BLaER1 (cell line): ENCODE measurements at regions not wholly inside any gene's neighbourhood (a gene's known extent, or its start where the extent isn't known, plus 50 kb on each side); places are given as distances from the start of the nearest gene placed in this dataset.
A peak's percentile ranks its signal among the peaks of the same experiment; 100 is the strongest.
"Not testable (repeated sequence)": the region's sequence is repeated elsewhere in the genome, so short reads cannot be mapped to it uniquely, and the experiment has no call there.

ENCODE experiments used
- H3K27ac ChIP-seq: shearing (Covaris generic); formaldehyde crosslinking; 2 replicates; pipeline ENCODE4 v1.8.1; 2022
- H3K27me3 ChIP-seq: shearing (Covaris generic); formaldehyde crosslinking; 2 replicates; pipeline ENCODE4 v1.8.1; 2022
- H3K36me3 ChIP-seq: shearing (Covaris generic); formaldehyde crosslinking; 2 replicates; pipeline ENCODE4 v1.8.1; 2022
- H3K4me1 ChIP-seq: shearing (Covaris generic); formaldehyde crosslinking; 2 replicates; pipeline ENCODE4 v1.8.1; 2022
- H3K4me2 ChIP-seq: shearing (Covaris generic); formaldehyde crosslinking; 2 replicates; pipeline ENCODE4 v1.8.1; 2022
- H3K4me3 ChIP-seq: shearing (Covaris generic); formaldehyde crosslinking; 2 replicates; pipeline ENCODE4 v1.8.1; 2022
- H3K9ac ChIP-seq: shearing (Covaris generic); formaldehyde crosslinking; 2 replicates; pipeline ENCODE4 v1.8.1; 2022
- H3K9me3 ChIP-seq: shearing (Covaris generic); formaldehyde crosslinking; 2 replicates; pipeline ENCODE4 v1.8.1; 2022
- H4K20me1 ChIP-seq: shearing (Covaris generic); formaldehyde crosslinking; 2 replicates; pipeline ENCODE4 v1.8.1; 2022
- Cebpa-rat ChIP-seq: shearing (Covaris generic); IDR thresholded peaks from 2 replicates; pipeline ENCODE4 v1.8.1; 2022

- H3K4me2 ChIP-seq, result peak overlapping the region; percentile 25; the same call in 1 of the 2 replicates
- no peak for TF ChIP-seq Cebpa-rat
- no peaks in the 10 kb centered on the region for H3K36me3 ChIP-seq
- H3K4me1 ChIP-seq, result peaks cover 47% of the 10 kb centered on the region
- no peak overlapping the region for H3K4me3 ChIP-seq
- H3K27me3 ChIP-seq, result no peaks in the 10 kb centered on the region
- no peaks in the 10 kb centered on the region for H3K9me3 ChIP-seq
- H4K20me1 ChIP-seq, result no peaks in the 10 kb centered on the region
- peak overlapping the region; percentile 3; the same call in 1 of the 2 replicates for H3K27ac ChIP-seq
- no peak overlapping the region for H3K9ac ChIP-seq
These were observed 130.8 kb upstream of the ID2 start for GRCh38 chr2:8550937-8551621.

- Histone ChIP-seq H4K20me1 (no peaks in the 10 kb centered on the region), H3K27me3 (no peaks in the 10 kb centered on the region), H3K9me3 (no peaks in the 10 kb centered on the region), H3K36me3 (no peaks in the 10 kb centered on the region), H3K4me3 (no peak overlapping the region), H3K4me2 (peak overlapping the region; percentile 25; the same call in 1 of the 2 replicates), H3K27ac (0 out of 2 replicates have a peak overlapping the region, but pooled peaks have one; percentile 3), H3K9ac (no peak overlapping the region), H3K4me1 (peaks cover 41% of the 10 kb centered on the region)
- TF ChIP-seq Cebpa-rat, result no peak
These were observed 130.2 kb upstream of the ID2 start for GRCh38 chr2:8551622-8552074.

- no peak for TF ChIP-seq Cebpa-rat
- H3K4me3 ChIP-seq, result no peak overlapping the region
- no peak overlapping the region for H3K9ac ChIP-seq
- H3K27me3 ChIP-seq, result no peaks in the 10 kb centered on the region
- peak overlapping the region; percentile 10; the same call in 1 of the 2 replicates for H3K27ac ChIP-seq
- H4K20me1 ChIP-seq, result no peaks in the 10 kb centered on the region
- no peaks in the 10 kb centered on the region for H3K36me3 ChIP-seq
- peaks cover 34% of the 10 kb centered on the region for H3K4me1 ChIP-seq
- H3K9me3 ChIP-seq, result no peaks in the 10 kb centered on the region
- no peak overlapping the region for H3K4me2 ChIP-seq
These were observed 129.5 kb upstream of the ID2 start for GRCh38 chr2:8552293-8552801.

GRCh38 chr2:8553643-8554042 is 128.2 kb upstream of the ID2 start:
- Histone ChIP-seq H4K20me1 (no peaks in the 10 kb centered on the region), H3K9me3 (0 out of 2 replicates have a peak, but pooled peaks cover 10% of the 10 kb centered on the region), H3K36me3 (no peaks in the 10 kb centered on the region), H3K27me3 (no peaks in the 10 kb centered on the region), H3K27ac (no peak overlapping the region), H3K4me2 (no peak overlapping the region), H3K4me1 (peaks cover 21% of the 10 kb centered on the region), H3K9ac (no peak overlapping the region), H3K4me3 (no peak overlapping the region)
- TF ChIP-seq Cebpa-rat, result no peak

- H3K4me3 ChIP-seq, result no peak overlapping the region
- H4K20me1 ChIP-seq, result no peaks in the 10 kb centered on the region
- no peak overlapping the region for H3K9ac ChIP-seq
- H3K4me2 ChIP-seq, result no peak overlapping the region
- H3K4me1 ChIP-seq, result peaks cover 14% of the 10 kb centered on the region
- TF ChIP-seq Cebpa-rat, result no peak
- H3K27me3 ChIP-seq, result no peaks in the 10 kb centered on the region
- H3K36me3 ChIP-seq, result no peaks in the 10 kb centered on the region
- H3K9me3 ChIP-seq, result 0 out of 2 replicates have a peak, but pooled peaks cover 17% of the 10 kb centered on the region
- no peak overlapping the region for H3K27ac ChIP-seq
These were observed 127.5 kb upstream of the ID2 start for GRCh38 chr2:8554296-8554806.

- H3K27me3 ChIP-seq, result no peaks in the 10 kb centered on the region
- peaks cover 13% of the 10 kb centered on the region for H3K4me1 ChIP-seq
- no peak for TF ChIP-seq Cebpa-rat
- no peaks in the 10 kb centered on the region for H4K20me1 ChIP-seq
- no peaks in the 10 kb centered on the region for H3K36me3 ChIP-seq
- H3K4me2 ChIP-seq, result no peak overlapping the region
- no peak overlapping the region for H3K27ac ChIP-seq
- H3K9ac ChIP-seq, result no peak overlapping the region
- H3K9me3 ChIP-seq, result peaks cover 24% of the 10 kb centered on the region; the same call in 1 of the 2 replicates
- H3K4me3 ChIP-seq, result no peak overlapping the region
These were observed 126.3 kb upstream of the ID2 start for GRCh38 chr2:8555543-8555942.

- no peak overlapping the region for H3K27ac ChIP-seq
- H3K9me3 ChIP-seq, result peaks cover 40% of the 10 kb centered on the region
- H3K4me3 ChIP-seq, result no peak overlapping the region
- H3K4me1 ChIP-seq, result no peaks in the 10 kb centered on the region
- H3K4me2 ChIP-seq, result no peak overlapping the region
- H3K27me3 ChIP-seq, result no peaks in the 10 kb centered on the region
- TF ChIP-seq Cebpa-rat, result no peak
- no peaks in the 10 kb centered on the region for H4K20me1 ChIP-seq
- H3K36me3 ChIP-seq, result no peaks in the 10 kb centered on the region
- H3K9ac ChIP-seq, result no peak overlapping the region
These were observed 123.8 kb upstream of the ID2 start for GRCh38 chr2:8558096-8558495.

- Histone ChIP-seq H3K4me3 (no peak overlapping the region), H3K9ac (no peak overlapping the region), H3K27ac (no peak overlapping the region), H3K9me3 (peaks cover 40% of the 10 kb centered on the region), H3K27me3 (no peaks in the 10 kb centered on the region), H4K20me1 (no peaks in the 10 kb centered on the region), H3K36me3 (no peaks in the 10 kb centered on the region), H3K4me1 (peaks cover 5% of the 10 kb centered on the region), H3K4me2 (no peak overlapping the region)
- no peak for TF ChIP-seq Cebpa-rat
These were observed 122.9 kb upstream of the ID2 start for GRCh38 chr2:8558956-8559355.

- no peak for TF ChIP-seq Cebpa-rat
- H4K20me1 ChIP-seq, result no peaks in the 10 kb centered on the region
- no peaks in the 10 kb centered on the region for H3K36me3 ChIP-seq
- H3K4me2 ChIP-seq, result no peak overlapping the region
- H3K4me1 ChIP-seq, result peaks cover 12% of the 10 kb centered on the region
- H3K27ac ChIP-seq, result no peak overlapping the region
- no peak overlapping the region for H3K4me3 ChIP-seq
- peaks cover 40% of the 10 kb centered on the region for H3K9me3 ChIP-seq
- H3K27me3 ChIP-seq, result no peaks in the 10 kb centered on the region
- no peak overlapping the region for H3K9ac ChIP-seq
These were observed 122.1 kb upstream of the ID2 start for GRCh38 chr2:8559805-8560204.

GRCh38 chr2:8561692-8562091 is 120.2 kb upstream of the ID2 start:
- not testable (repeated sequence) for H3K36me3 ChIP-seq, H3K27me3 ChIP-seq, H3K27ac ChIP-seq, H3K9ac ChIP-seq, H4K20me1 ChIP-seq, H3K4me3 ChIP-seq, H3K4me2 ChIP-seq
- peaks cover 18% of the 10 kb centered on the region for H3K4me1 ChIP-seq
- H3K9me3 ChIP-seq, result peaks cover 40% of the 10 kb centered on the region
